GM23248 (cell line): ENCODE measurements at regions not wholly inside any gene's neighbourhood (a gene's known extent, or its start where the extent isn't known, plus 50 kb on each side); places are given as distances from the start of the nearest gene placed in this dataset.

Source experiments
- EZH2 ChIP-seq: fragments of 200-600 bp; sonication (generic); IDR thresholded peaks from 2 replicates; pipeline ENCODE4 v1.6.1; 2018; ENCODE audit warnings: antibody characterized with exemption, mild to moderate bottlenecking; ENCODE audit not compliant: insufficient read depth, poor library complexity, severe bottlenecking
- EZH2phosphoT487 ChIP-seq: fragments of 200-600 bp; sonication (generic); IDR thresholded peaks from 2 replicates; pipeline ENCODE4 v1.6.1; 2018; ENCODE audit warnings: antibody characterized with exemption, moderate library complexity, mild to moderate bottlenecking, low read depth; ENCODE audit not compliant: insufficient read depth

- TF ChIP-seq EZH2 (no peak), EZH2phosphoT487 (no peak)
Measured at GRCh38 chr6:91106083-91106482, 519.2 kb upstream of the MAP3K7 start.
